HepG2 (cell line): ENCODE measurements at regions not wholly inside any gene's neighbourhood (a gene's known extent, or its start where the extent isn't known, plus 50 kb on each side); places are given as distances from the start of the nearest gene placed in this dataset.

Experiments used
- AHR ChIP-seq: IDR thresholded peaks from 2 replicates; pipeline ENCODE4 v1.6.1; 2018; ENCODE audit warnings: missing genetic modification reagents, missing compliant biosample characterization
- CBX5 ChIP-seq: sonication (generic); formaldehyde crosslinking; IDR thresholded peaks from 2 replicates; pipeline ENCODE4 v1.4.0; 2020; ENCODE audit warnings: missing genetic modification reagents, borderline replicate concordance
- FOXA3 ChIP-seq: IDR thresholded peaks from 2 replicates; pipeline ENCODE4 v1.6.1; 2016; ENCODE audit warnings: missing genetic modification reagents, missing compliant biosample characterization
- HNF4G ChIP-seq, 2 experiments: sonication (generic) in 1 of 2; formaldehyde crosslinking in 1 of 2; IDR thresholded peaks; 2 replicates each; pipeline versions ENCODE4 v1.4.0 to v1.6.1; 2011 to 2020; ENCODE audit warnings: borderline replicate concordance in 2 of 2, low read depth in 2 of 2, mild to moderate bottlenecking in 2 of 2, low read length in 1 of 2, missing genetic modification reagents in 1 of 2, moderate library complexity in 1 of 2
- HNRNPLL ChIP-seq: fragments of 200-400 bp; formaldehyde crosslinking; IDR thresholded peaks from 2 replicates; pipeline ENCODE4 v1.6.1; 2017; ENCODE audit warnings: mild to moderate bottlenecking, low read depth, low read length; ENCODE audit not compliant: poor library complexity, severe bottlenecking
- IRF2 ChIP-seq: IDR thresholded peaks from 2 replicates; pipeline ENCODE4 v1.6.1; 2018; ENCODE audit warnings: missing genetic modification reagents, missing compliant biosample characterization
- KDM2A ChIP-seq: sonication (generic); formaldehyde crosslinking; IDR thresholded peaks from 2 replicates; pipeline ENCODE4 v1.4.0; 2020; ENCODE audit warnings: low read depth, missing genetic modification reagents, borderline replicate concordance
- LCORL ChIP-seq, 2 experiments: fragments of 450-650 bp in 1 of 2; sonication (generic) in 1 of 2; formaldehyde crosslinking in 1 of 2; IDR thresholded peaks; 2 replicates each; pipeline versions ENCODE4 v1.5.0 to v1.6.1; 2017 to 2020; ENCODE audit warnings: antibody characterized with exemption in 1 of 2, missing genetic modification reagents in 1 of 2
- MAFF ChIP-seq: IDR thresholded peaks from 2 replicates; pipeline ENCODE4 v1.6.1; 2011; ENCODE audit warnings: low read depth, low read length, improper control_type of control experiment
- MED1 ChIP-seq: sonication (generic); formaldehyde crosslinking; IDR thresholded peaks from 2 replicates; pipeline ENCODE4 v1.4.0; 2020; ENCODE audit warnings: missing genetic modification reagents
- MIXL1 ChIP-seq: IDR thresholded peaks from 2 replicates; pipeline ENCODE4 v1.6.1; 2016
- MXI1 ChIP-seq: IDR thresholded peaks from 3 replicates; pipeline ENCODE4 v1.6.1; 2012; ENCODE audit warnings: low read depth, low read length, inconsistent platforms, borderline replicate concordance
- NCOA5 ChIP-seq: sonication (generic); formaldehyde crosslinking; IDR thresholded peaks from 2 replicates; pipeline ENCODE4 v1.4.0; 2020; ENCODE audit warnings: missing genetic modification reagents
- NR2F6 ChIP-seq, 2 experiments: IDR thresholded peaks; 2 replicates each; pipeline ENCODE4 v1.6.1; 2016; ENCODE audit warnings: antibody characterized with exemption in 1 of 2, mild to moderate bottlenecking in 1 of 2
- PLSCR1 ChIP-seq: sonication (generic); formaldehyde crosslinking; IDR thresholded peaks from 2 replicates; pipeline ENCODE4 v1.5.0; 2020; ENCODE audit warnings: missing genetic modification reagents, mild to moderate bottlenecking, borderline replicate concordance
- RELA ChIP-seq: sonication (generic); formaldehyde crosslinking; IDR thresholded peaks from 2 replicates; pipeline ENCODE4 v1.4.0; 2020; ENCODE audit warnings: missing genetic modification reagents
- TFDP1 ChIP-seq: IDR thresholded peaks from 2 replicates; pipeline ENCODE4 v1.6.1; 2016; ENCODE audit warnings: missing compliant biosample characterization, missing genetic modification reagents, borderline replicate concordance
- ZKSCAN8 ChIP-seq: IDR thresholded peaks from 2 replicates; pipeline ENCODE4 v1.6.1; 2016; ENCODE audit warnings: borderline replicate concordance, missing genetic modification reagents, missing compliant biosample characterization
- ZMYM4 ChIP-seq: sonication (generic); formaldehyde crosslinking; IDR thresholded peaks from 2 replicates; pipeline ENCODE4 v1.8.1; 2023; ENCODE audit warnings: mild to moderate bottlenecking, missing genetic modification reagents
- ZNF17 ChIP-seq: sonication (generic); formaldehyde crosslinking; IDR thresholded peaks from 2 replicates; pipeline ENCODE4 v1.5.0; 2020; ENCODE audit warnings: mild to moderate bottlenecking, missing genetic modification reagents
- ZNF580 ChIP-seq: IDR thresholded peaks from 2 replicates; pipeline ENCODE4 v1.6.1; 2016; ENCODE audit warnings: low read depth, borderline replicate concordance
- TF ChIP-seq, protein P1 (sequence below), 2 experiments: sonication (generic) in 1 of 2; formaldehyde crosslinking in 1 of 2; IDR thresholded peaks; 2 replicates each; pipeline versions ENCODE4 v1.4.0 to v1.6.1; 2018 to 2020; ENCODE audit warnings: missing genetic modification reagents in 2 of 2, borderline replicate concordance in 1 of 2, low read depth in 1 of 2, mild to moderate bottlenecking in 1 of 2, missing biosample characterization in 1 of 2
- TF ChIP-seq, protein P2 (sequence below): sonication (generic); formaldehyde crosslinking; IDR thresholded peaks from 2 replicates; pipeline ENCODE4 v1.4.0; 2020; ENCODE audit warnings: missing genetic modification reagents

DNA sequence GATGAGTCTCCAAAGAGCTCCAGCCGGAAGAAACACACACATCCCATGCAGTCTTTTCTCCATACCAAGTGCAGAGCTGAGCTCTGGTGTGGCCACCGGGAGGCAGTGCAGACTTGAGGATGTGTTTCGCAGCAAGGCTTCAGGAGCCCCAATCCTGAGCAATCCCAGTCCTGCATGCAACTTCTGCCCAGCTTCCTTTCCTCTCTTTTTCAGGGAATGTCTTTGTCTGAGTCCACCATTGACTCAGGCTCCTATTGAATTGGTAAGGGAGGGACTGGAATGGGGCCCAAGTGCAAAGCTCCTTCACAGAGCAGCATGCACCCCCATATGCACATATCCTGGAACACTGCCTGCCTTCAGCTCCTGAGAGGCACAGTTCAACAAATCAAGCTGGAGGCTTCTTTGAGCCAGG is 50.5 kb upstream of the ASIP start (continued):
- TF ChIP-seq PLSCR1 (CRISPR knock-in tag) = no peak
- TF ChIP-seq TFDP1 (CRISPR knock-in tag) = no peak
- no peak for TF ChIP-seq ZMYM4 (CRISPR knock-in tag)
- peak; percentile 74; the same call in 1 of the 2 replicates for TF ChIP-seq ZNF580 (CRISPR knock-in tag)
- TF ChIP-seq HNRNPLL = no peak
- peak; percentile 28; the same call in 1 of the 3 replicates for TF ChIP-seq MXI1
- peak; percentile 65; the same call in 1 of the 2 replicates for TF ChIP-seq KDM2A
- no peak for TF ChIP-seq NR2F6 (IDR thresholded peaks at IDR 0.05)
- peak; percentile 57; the same call in 1 of the 2 replicates for TF ChIP-seq NR2F6 (CRISPR knock-in tag; IDR thresholded peaks at IDR 0.05)
- TF ChIP-seq, protein P1, sequence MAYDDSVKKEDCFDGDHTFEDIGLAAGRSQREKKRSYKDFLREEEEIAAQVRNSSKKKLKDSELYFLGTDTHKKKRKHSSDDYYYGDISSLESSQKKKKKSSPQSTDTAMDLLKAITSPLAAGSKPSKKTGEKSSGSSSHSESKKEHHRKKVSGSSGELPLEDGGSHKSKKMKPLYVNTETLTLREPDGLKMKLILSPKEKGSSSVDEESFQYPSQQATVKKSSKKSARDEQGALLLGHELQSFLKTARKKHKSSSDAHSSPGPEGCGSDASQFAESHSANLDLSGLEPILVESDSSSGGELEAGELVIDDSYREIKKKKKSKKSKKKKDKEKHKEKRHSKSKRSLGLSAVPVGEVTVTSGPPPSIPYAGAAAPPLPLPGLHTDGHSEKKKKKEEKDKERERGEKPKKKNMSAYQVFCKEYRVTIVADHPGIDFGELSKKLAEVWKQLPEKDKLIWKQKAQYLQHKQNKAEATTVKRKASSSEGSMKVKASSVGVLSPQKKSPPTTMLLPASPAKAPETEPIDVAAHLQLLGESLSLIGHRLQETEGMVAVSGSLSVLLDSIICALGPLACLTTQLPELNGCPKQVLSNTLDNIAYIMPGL (CRISPR knock-in tag; IDR thresholded peaks at IDR 0.05; ENCODE audit: borderline replicate concordance in 1 of 2, low read depth in 1 of 2) = peak; percentile 34 to 86; a peak in 2 of 4 replicates
- 0 out of 2 replicates have a peak, but pooled peaks have one; percentile 31 for TF ChIP-seq FOXA3
- TF ChIP-seq LCORL (IDR thresholded peaks at IDR 0.05) = no peak
- peak; percentile 84 for TF ChIP-seq LCORL (CRISPR knock-in tag; IDR thresholded peaks at IDR 0.05)
- no peak for TF ChIP-seq MAFF
- TF ChIP-seq HNF4G (IDR thresholded peaks at IDR 0.05; ENCODE audit: borderline replicate concordance, low read depth, low read length) = no peak
- no peak for TF ChIP-seq HNF4G (CRISPR knock-in tag; IDR thresholded peaks at IDR 0.05; ENCODE audit: borderline replicate concordance, low read depth)
- TF ChIP-seq, protein P2, sequence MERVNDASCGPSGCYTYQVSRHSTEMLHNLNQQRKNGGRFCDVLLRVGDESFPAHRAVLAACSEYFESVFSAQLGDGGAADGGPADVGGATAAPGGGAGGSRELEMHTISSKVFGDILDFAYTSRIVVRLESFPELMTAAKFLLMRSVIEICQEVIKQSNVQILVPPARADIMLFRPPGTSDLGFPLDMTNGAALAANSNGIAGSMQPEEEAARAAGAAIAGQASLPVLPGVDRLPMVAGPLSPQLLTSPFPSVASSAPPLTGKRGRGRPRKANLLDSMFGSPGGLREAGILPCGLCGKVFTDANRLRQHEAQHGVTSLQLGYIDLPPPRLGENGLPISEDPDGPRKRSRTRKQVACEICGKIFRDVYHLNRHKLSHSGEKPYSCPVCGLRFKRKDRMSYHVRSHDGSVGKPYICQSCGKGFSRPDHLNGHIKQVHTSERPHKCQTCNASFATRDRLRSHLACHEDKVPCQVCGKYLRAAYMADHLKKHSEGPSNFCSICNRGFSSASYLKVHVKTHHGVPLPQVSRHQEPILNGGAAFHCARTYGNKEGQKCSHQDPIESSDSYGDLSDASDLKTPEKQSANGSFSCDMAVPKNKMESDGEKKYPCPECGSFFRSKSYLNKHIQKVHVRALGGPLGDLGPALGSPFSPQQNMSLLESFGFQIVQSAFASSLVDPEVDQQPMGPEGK (CRISPR knock-in tag) = no peak
- TF ChIP-seq ZNF17 = no peak
- peak; percentile 83 for TF ChIP-seq IRF2 (CRISPR knock-in tag)
- TF ChIP-seq MIXL1 (CRISPR knock-in tag) = 0 out of 2 replicates have a peak, but pooled peaks have one; percentile 54
- TF ChIP-seq CBX5 (CRISPR knock-in tag) = peak; percentile 30; the same call in 1 of the 2 replicates
- TF ChIP-seq NCOA5 (CRISPR knock-in tag) = no peak
- no peak for TF ChIP-seq RELA (CRISPR knock-in tag)
- peak; percentile 40; the same call in 1 of the 2 replicates for TF ChIP-seq ZKSCAN8 (CRISPR knock-in tag)
- TF ChIP-seq AHR (CRISPR knock-in tag) = peak; percentile 68; the same call in 1 of the 2 replicates
- TF ChIP-seq MED1 (CRISPR knock-in tag) = 0 out of 2 replicates have a peak, but pooled peaks have one; percentile 20
